ENCODE measurements at regions not wholly inside any gene's neighbourhood (a gene's known extent, or its start where the extent isn't known, plus 50 kb on each side); places are given as distances from the start of the nearest gene placed in this dataset.

DNA sequence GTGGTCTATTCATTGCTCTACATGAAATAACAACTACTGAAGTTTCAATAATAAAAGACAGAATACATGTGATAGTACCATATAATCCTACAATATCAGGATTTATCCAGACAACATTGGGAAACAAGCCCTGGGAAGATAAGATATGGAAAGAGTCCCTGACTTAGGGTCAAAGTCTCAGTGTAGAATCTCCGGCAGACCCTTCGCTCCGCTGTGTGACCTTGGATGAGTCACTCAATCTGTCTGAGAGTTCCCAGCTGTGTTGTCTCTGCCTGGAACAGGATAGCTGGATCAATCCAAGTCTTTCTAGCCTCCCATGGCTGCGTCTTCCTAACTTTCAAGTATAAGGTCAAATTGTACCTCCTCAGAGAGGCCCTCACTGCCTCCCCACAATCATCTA is 335.9 kb downstream of the TMEM114 start:
- H3K4me3 ChIP-seq: no peak overlapping the region
- H3K36me3 ChIP-seq: no peaks in the 10 kb centered on the region
- H3K27ac ChIP-seq: no peak overlapping the region
- TF ChIP-seq, protein P1, sequence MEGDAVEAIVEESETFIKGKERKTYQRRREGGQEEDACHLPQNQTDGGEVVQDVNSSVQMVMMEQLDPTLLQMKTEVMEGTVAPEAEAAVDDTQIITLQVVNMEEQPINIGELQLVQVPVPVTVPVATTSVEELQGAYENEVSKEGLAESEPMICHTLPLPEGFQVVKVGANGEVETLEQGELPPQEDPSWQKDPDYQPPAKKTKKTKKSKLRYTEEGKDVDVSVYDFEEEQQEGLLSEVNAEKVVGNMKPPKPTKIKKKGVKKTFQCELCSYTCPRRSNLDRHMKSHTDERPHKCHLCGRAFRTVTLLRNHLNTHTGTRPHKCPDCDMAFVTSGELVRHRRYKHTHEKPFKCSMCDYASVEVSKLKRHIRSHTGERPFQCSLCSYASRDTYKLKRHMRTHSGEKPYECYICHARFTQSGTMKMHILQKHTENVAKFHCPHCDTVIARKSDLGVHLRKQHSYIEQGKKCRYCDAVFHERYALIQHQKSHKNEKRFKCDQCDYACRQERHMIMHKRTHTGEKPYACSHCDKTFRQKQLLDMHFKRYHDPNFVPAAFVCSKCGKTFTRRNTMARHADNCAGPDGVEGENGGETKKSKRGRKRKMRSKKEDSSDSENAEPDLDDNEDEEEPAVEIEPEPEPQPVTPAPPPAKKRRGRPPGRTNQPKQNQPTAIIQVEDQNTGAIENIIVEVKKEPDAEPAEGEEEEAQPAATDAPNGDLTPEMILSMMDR (IDR thresholded peaks at IDR 0.05): no peak
- H3K27me3 ChIP-seq: no peaks in the 10 kb centered on the region
- intact Hi-C loops (cut with DNase I; ENCODE audit: low total_unique reads): no loop called here
- no peak for DNase-seq
- no peaks in the 10 kb centered on the region for H3K9me3 ChIP-seq
- no peaks in the 10 kb centered on the region for H3K4me1 ChIP-seq

DNA sequence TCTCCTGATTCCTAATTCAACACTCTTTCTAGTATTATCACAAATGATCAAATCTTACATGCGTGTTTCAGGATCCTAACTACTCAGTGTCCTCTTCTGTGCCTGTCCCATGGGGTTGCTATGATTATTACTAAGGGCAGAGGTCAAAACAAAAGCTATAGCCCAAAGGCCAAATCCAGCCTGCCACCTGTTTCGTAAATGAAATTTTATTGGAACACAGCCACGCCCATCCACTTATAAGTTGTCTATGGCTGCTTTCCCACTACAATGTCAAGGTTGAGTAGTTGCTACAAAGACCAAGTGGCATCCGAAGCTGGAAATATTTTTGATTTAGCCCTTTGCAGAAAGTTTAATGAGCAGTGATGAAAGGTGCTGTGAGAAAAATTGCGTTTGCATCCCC is 336.6 kb downstream of the TMEM114 start:
- intact Hi-C loops (cut with DNase I; ENCODE audit: low total_unique reads): no loop called here
- H3K27me3 ChIP-seq: no peaks in the 10 kb centered on the region
- no peaks in the 10 kb centered on the region for H3K36me3 ChIP-seq
- no peak for DNase-seq
- H3K4me1 ChIP-seq: no peaks in the 10 kb centered on the region
- TF ChIP-seq, protein P1 (IDR thresholded peaks at IDR 0.05): no peak
- no peak overlapping the region for H3K4me3 ChIP-seq
- no peak overlapping the region for H3K27ac ChIP-seq
- no peaks in the 10 kb centered on the region for H3K9me3 ChIP-seq

DNA sequence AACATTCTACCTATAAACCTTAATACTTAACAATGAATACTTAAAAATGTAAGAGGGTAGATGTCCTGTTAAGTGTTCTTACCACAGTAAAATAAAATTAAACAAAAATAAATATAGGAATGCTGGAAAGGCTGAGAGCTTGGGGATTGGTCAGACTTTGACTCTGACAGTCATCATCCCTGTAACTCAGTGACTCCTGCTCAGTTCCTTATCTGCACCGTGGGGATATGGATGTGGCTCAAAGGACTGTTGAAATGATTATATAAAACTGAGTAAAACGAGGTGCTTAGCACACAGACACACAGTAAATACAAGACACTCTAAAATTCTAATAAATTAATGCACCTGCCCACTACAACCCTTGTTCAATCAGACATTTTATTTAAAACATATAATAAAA is 338.6 kb downstream of the TMEM114 start:
- intact Hi-C loops (cut with DNase I; ENCODE audit: low total_unique reads): no loop called here
- TF ChIP-seq, protein P1 (IDR thresholded peaks at IDR 0.05): no peak
- no peak for DNase-seq
- no peak overlapping the region for H3K27ac ChIP-seq
- H3K27me3 ChIP-seq: no peaks in the 10 kb centered on the region
- H3K36me3 ChIP-seq: no peaks in the 10 kb centered on the region
- H3K4me1 ChIP-seq: no peaks in the 10 kb centered on the region
- H3K4me3 ChIP-seq: no peak overlapping the region
- no peaks in the 10 kb centered on the region for H3K9me3 ChIP-seq

DNA sequence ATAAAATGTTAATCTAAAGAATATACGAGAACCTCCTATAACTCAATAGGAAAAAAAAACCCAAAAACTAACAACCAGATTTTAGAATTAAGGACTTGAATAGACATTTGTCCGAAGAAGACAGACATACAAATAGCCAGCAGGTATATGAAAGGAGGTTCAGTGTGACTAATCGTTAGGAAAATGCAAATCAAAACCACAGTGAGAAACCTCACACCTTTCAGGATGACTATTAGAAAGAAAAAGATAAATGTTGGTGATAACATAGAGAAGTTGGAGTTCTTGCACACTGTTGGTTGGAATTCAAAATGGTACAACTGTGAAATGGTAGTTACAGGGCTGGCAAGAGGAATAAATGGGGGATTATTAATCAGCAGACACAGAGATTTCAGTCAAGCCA is 339.0 kb downstream of the TMEM114 start:
- no peak for DNase-seq
- intact Hi-C loops (cut with DNase I; ENCODE audit: low total_unique reads): no loop called here
- TF ChIP-seq, protein P1 (IDR thresholded peaks at IDR 0.05): no peak
- H3K4me1 ChIP-seq: no peaks in the 10 kb centered on the region
- no peaks in the 10 kb centered on the region for H3K36me3 ChIP-seq
- no peak overlapping the region for H3K4me3 ChIP-seq
- no peaks in the 10 kb centered on the region for H3K27me3 ChIP-seq
- no peak overlapping the region for H3K27ac ChIP-seq
- H3K9me3 ChIP-seq: no peaks in the 10 kb centered on the region

DNA sequence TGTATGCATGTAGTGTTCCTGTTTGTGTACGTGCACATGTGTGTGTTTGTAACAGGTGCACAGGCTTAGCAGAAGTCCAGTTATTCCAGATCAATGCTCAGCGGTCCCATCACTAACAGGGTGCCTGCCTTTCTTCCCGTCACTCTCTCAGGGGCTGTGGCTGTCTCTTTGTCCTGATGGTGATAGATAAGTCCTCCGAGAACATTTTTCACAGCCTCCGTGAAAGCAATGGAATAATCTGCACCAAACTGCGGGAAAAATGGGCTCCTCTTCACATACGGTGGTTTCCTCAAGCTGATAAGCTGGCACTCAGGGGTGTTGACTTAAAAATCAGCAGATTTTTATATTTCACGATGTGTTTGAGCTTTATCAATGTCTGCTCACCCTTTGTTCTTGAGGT is 342.3 kb downstream of the TMEM114 start:
- Histone ChIP-seq H3K27ac (no peak overlapping the region), H3K9me3 (no peaks in the 10 kb centered on the region), H3K36me3 (no peaks in the 10 kb centered on the region), H3K4me1 (no peaks in the 10 kb centered on the region), H3K4me3 (no peak overlapping the region), H3K27me3 (no peaks in the 10 kb centered on the region)
- intact Hi-C loops (cut with DNase I; ENCODE audit: low total_unique reads): no loop called here
- TF ChIP-seq, protein P1 (IDR thresholded peaks at IDR 0.05): no peak
- no peak for DNase-seq

DNA sequence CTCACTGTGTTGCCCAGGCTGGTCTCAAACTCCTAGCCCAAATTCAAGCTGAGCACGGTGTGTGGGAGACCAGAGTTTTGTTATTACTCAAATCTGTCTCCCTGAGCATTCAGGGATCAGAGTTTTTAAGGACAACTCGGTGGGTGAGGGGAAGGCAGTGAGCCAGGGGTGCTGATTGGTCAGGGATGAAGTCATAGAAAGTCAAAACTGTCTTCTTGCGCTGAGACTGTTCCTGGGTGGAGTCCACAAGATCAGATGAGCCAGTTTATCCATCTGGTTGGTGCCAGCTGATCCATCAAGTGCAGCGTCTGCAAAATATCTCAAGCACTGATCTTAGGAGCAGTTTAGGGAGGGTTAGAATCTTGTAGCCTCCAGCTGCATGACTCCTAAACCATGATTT is 346.3 kb downstream of the TMEM114 start:
- Histone ChIP-seq H3K27ac (no peak overlapping the region), H3K27me3 (no peaks in the 10 kb centered on the region), H3K4me1 (no peaks in the 10 kb centered on the region), H3K36me3 (no peaks in the 10 kb centered on the region), H3K4me3 (no peak overlapping the region), H3K9me3 (no peaks in the 10 kb centered on the region)
- DNase-seq: no peak
- TF ChIP-seq, protein P1 (IDR thresholded peaks at IDR 0.05): no peak
- intact Hi-C loops (cut with DNase I; ENCODE audit: low total_unique reads): no loop called here
